HL-60 (cell line): ENCODE measurements at regions not wholly inside any gene's neighbourhood (a gene's known extent, or its start where the extent isn't known, plus 50 kb on each side); places are given as distances from the start of the nearest gene placed in this dataset.

Experiments used
- DNase-seq, 2 experiments: peaks; one replicate each; pipeline ENCODE4 v3.0.0-alpha.2; 2010 to 2020; ENCODE audit warnings: low read depth in 1 of 2, low spot score in 1 of 2
- H3K27ac ChIP-seq: fragments of 250-450 bp; sonication (Bioruptor Pico); replicated peaks from 2 replicates; pipeline ENCODE4 v1.5.1; 2020; ENCODE audit warnings: mild to moderate bottlenecking, moderate library complexity
- H3K27me3 ChIP-seq: fragments of 250-450 bp; sonication (Bioruptor Pico); 2 replicates; pipeline ENCODE4 v1.5.1; 2021; ENCODE audit warnings: mild to moderate bottlenecking, moderate library complexity; ENCODE audit not compliant: insufficient read depth, poor library complexity, severe bottlenecking
- H3K4me3 ChIP-seq: replicated peaks from 2 replicates; pipeline ENCODE4 v1.5.1; 2011; ENCODE audit warnings: mild to moderate bottlenecking, control low read depth, low read length; ENCODE audit not compliant: insufficient read depth
- CTCF ChIP-seq: IDR thresholded peaks from one replicate; pipeline ENCODE4 v1.5.1; 2011; ENCODE audit warnings: low read length, control low read depth, inconsistent platforms; ENCODE audit not compliant: insufficient read depth
- GABPA ChIP-seq: IDR thresholded peaks from 2 replicates; pipeline ENCODE4 v1.6.1; 2012; ENCODE audit warnings: low read depth
- POLR2AphosphoS5 ChIP-seq: IDR thresholded peaks from 2 replicates; pipeline ENCODE4 v1.6.1; 2012; ENCODE audit warnings: low read depth
- REST ChIP-seq: IDR thresholded peaks from 2 replicates; pipeline ENCODE4 v1.6.1; 2012; ENCODE audit warnings: low read depth; ENCODE audit not compliant: insufficient replicate concordance
- SPI1 ChIP-seq: IDR thresholded peaks from 2 replicates; pipeline ENCODE4 v1.6.1; 2012; ENCODE audit warnings: low read depth, mild to moderate bottlenecking, borderline replicate concordance

GRCh38 chr3:66705076-66705475 lies 204.3 kb upstream of the LRIG1 start:
- no peak for DNase-seq
- no peak overlapping the region for H3K27ac ChIP-seq
- H3K27me3 ChIP-seq = no peaks in the 10 kb centered on the region
- TF ChIP-seq CTCF (no peak), REST (no peak), SPI1 (no peak), GABPA (no peak), POLR2AphosphoS5 (no peak)
- no peak overlapping the region for H3K4me3 ChIP-seq

DNA sequence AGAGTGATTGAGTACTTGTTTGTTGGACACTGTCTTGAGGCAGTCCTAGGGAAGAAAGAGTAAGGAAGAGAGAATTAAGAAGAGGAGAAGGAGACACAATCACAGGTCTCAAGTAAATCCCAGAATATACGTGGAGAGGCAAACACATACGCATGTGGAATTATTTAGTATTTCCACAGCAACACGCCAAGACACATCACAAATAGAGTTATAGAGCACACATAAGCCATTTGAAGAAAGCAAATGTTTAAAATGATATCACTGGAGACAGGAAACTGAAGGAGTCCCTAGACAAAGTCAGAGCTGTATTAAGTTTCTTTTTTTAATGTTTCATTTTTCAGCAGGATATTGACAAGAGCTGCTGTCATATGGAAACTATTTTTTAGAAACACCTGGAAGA lies 206.1 kb upstream of the LRIG1 start:
- H3K27ac ChIP-seq = no peak overlapping the region
- H3K27me3 ChIP-seq = no peaks in the 10 kb centered on the region
- H3K4me3 ChIP-seq = no peak overlapping the region
- no peak for DNase-seq
- no peak for TF ChIP-seq CTCF
- TF ChIP-seq SPI1 = no peak
- TF ChIP-seq GABPA = no peak
- no peak for TF ChIP-seq POLR2AphosphoS5
- no peak for TF ChIP-seq REST

GRCh38 chr3:66709532-66709931 lies 208.7 kb upstream of the LRIG1 start:
- Histone ChIP-seq H3K27me3 (no peaks in the 10 kb centered on the region), H3K4me3 (no peak overlapping the region), H3K27ac (no peak overlapping the region)
- no peak for TF ChIP-seq POLR2AphosphoS5
- TF ChIP-seq CTCF = no peak
- TF ChIP-seq SPI1 = no peak
- TF ChIP-seq REST = no peak
- TF ChIP-seq GABPA = no peak
- no peak for DNase-seq
